IMR-90 (cell line): ENCODE measurements at regions not wholly inside any gene's neighbourhood (a gene's known extent, or its start where the extent isn't known, plus 50 kb on each side); places are given as distances from the start of the nearest gene placed in this dataset.

Source experiments
- ATAC-seq: fragments of 200-7000 bp; cut with Tn5 transposase; 2 replicates; pipeline ENCODE4 v1.9.1; 2020; ENCODE audit warnings: low read depth, mild to moderate bottlenecking, moderate library complexity
- BruUV-seq: library from RNA; stranded (reverse); fragments of 400-500 nt; replicated peaks from 2 replicates; lab custom pipeline; 2021; lab: Mats Ljungman, UMichigan
- CTCF ChIA-PET: fragments of 300-600 bp; formaldehyde crosslinking; extraction: SDS; loops from one replicate; lab custom pipeline; 2021; ENCODE audit warnings: antibody characterized with exemption; lab: Yijun Ruan, JAX
- POLR2A ChIA-PET: fragments of 300-600 bp; sonication (Branson Sonifier 250); formaldehyde crosslinking; loops from one replicate; lab custom pipeline; 2022; ENCODE audit warnings: antibody characterized with exemption; ENCODE audit not compliant: unreplicated experiment; lab: Charles Lee
- DNase-seq: peaks from one replicate; pipeline ENCODE4 v3.0.0; 2013
- H2AFZ ChIP-seq: replicated peaks from 2 replicates; pipeline ENCODE3; 2013; ENCODE audit warnings: low read length, mild to moderate bottlenecking; ENCODE audit not compliant: poor library complexity
- H2AK5ac ChIP-seq: 2 replicates; pipeline ENCODE4 v1.6.1; 2013; ENCODE audit warnings: low read depth, low read length, inconsistent platforms
- H2AK9ac ChIP-seq: replicated peaks from 2 replicates; pipeline ENCODE3; 2013; ENCODE audit warnings: mild to moderate bottlenecking, low read depth, low read length, moderate library complexity; ENCODE audit not compliant: poor library complexity
- H2BK120ac ChIP-seq: 2 replicates; pipeline ENCODE4 v1.6.1; 2013; ENCODE audit warnings: low read depth, low read length, inconsistent platforms
- H2BK15ac ChIP-seq: 3 replicates; pipeline ENCODE4 v1.6.1; 2013; ENCODE audit warnings: low read depth, low read length, inconsistent platforms
- H2BK20ac ChIP-seq: 2 replicates; pipeline ENCODE4 v1.6.1; 2013; ENCODE audit warnings: low read depth, mild to moderate bottlenecking, inconsistent platforms, low read length, moderate library complexity
- H2BK5ac ChIP-seq: 2 replicates; pipeline ENCODE4 v1.6.1; 2013; ENCODE audit warnings: mild to moderate bottlenecking, low read depth, low read length, inconsistent platforms; ENCODE audit not compliant: poor library complexity, severe bottlenecking
- H3K14ac ChIP-seq: replicated peaks from 2 replicates; pipeline ENCODE4 v1.6.1; 2013; ENCODE audit warnings: low read depth, low read length, inconsistent platforms
- H3K18ac ChIP-seq: 2 replicates; pipeline ENCODE4 v1.6.1; 2013; ENCODE audit warnings: low read depth, low read length, control low read depth
- H3K23ac ChIP-seq: 2 replicates; pipeline ENCODE4 v1.6.1; 2013; ENCODE audit warnings: low read depth, low read length, inconsistent platforms
- H3K27ac ChIP-seq: 2 replicates; pipeline ENCODE4 v1.5.1; 2013; ENCODE audit warnings: mild to moderate bottlenecking, control low read depth, low read length; ENCODE audit not compliant: insufficient read depth
- H3K27me3 ChIP-seq: 2 replicates; pipeline ENCODE4 v1.6.1; 2013; ENCODE audit warnings: low read length; ENCODE audit not compliant: control insufficient read depth, insufficient read depth
- H3K36me3 ChIP-seq: 2 replicates; pipeline ENCODE4 v1.6.1; 2013; ENCODE audit warnings: low read length, mixed read lengths; ENCODE audit not compliant: control insufficient read depth, insufficient read depth
- H3K4ac ChIP-seq: 2 replicates; pipeline ENCODE4 v1.6.1; 2013; ENCODE audit warnings: low read depth, low read length, inconsistent platforms
- H3K4me1 ChIP-seq: 2 replicates; pipeline ENCODE4 v1.6.1; 2013; ENCODE audit warnings: low read length, mixed read lengths; ENCODE audit not compliant: control insufficient read depth, insufficient read depth
- H3K4me2 ChIP-seq: 2 replicates; pipeline ENCODE4 v1.6.1; 2013; ENCODE audit warnings: low read depth, mild to moderate bottlenecking, control low read depth, low read length, moderate library complexity
- H3K4me3 ChIP-seq: 2 replicates; pipeline ENCODE4 v1.5.1; 2013; ENCODE audit warnings: low read depth, mild to moderate bottlenecking, control low read depth, low read length, moderate library complexity; ENCODE audit not compliant: insufficient read depth
- H3K56ac ChIP-seq: 2 replicates; pipeline ENCODE4 v1.6.1; 2013; ENCODE audit warnings: low read length, inconsistent platforms; ENCODE audit not compliant: insufficient read depth; ENCODE audit errors: extremely low read depth
- H3K79me1 ChIP-seq, 2 experiments: 2 replicates each; pipeline ENCODE4 v1.6.1; 2013; ENCODE audit warnings: low read length in 2 of 2, inconsistent platforms in 1 of 2, low read depth in 1 of 2
- H3K9ac ChIP-seq: 2 replicates; pipeline ENCODE4 v1.6.1; 2013; ENCODE audit warnings: low read depth, low read length, control low read depth
- H3K9me1 ChIP-seq: 2 replicates; pipeline ENCODE4 v1.6.1; 2013; ENCODE audit warnings: low read length, inconsistent platforms; ENCODE audit not compliant: insufficient read depth
- H3K9me3 ChIP-seq: 2 replicates; pipeline ENCODE4 v1.6.1; 2013; ENCODE audit warnings: low read length; ENCODE audit not compliant: control insufficient read depth, insufficient read depth
- H4K20me1 ChIP-seq: 2 replicates; pipeline ENCODE4 v1.6.1; 2013; ENCODE audit warnings: low read length, inconsistent platforms; ENCODE audit not compliant: insufficient read depth
- H4K5ac ChIP-seq: 2 replicates; pipeline ENCODE4 v1.6.1; 2013; ENCODE audit warnings: mild to moderate bottlenecking, low read depth, low read length, control low read depth
- H4K8ac ChIP-seq, 2 experiments: 2 replicates each; pipeline ENCODE4 v1.6.1; 2013; ENCODE audit warnings: low read depth in 2 of 2, low read length in 2 of 2, control low read depth in 1 of 2, inconsistent platforms in 1 of 2
- H4K91ac ChIP-seq: 2 replicates; pipeline ENCODE4 v1.6.1; 2013; ENCODE audit warnings: low read depth, low read length, inconsistent platforms; ENCODE audit not compliant: insufficient read depth
- BHLHE40 ChIP-seq: fragments of 150-350 bp; IDR thresholded peaks from 2 replicates; pipeline ENCODE4 v1.6.1; 2016; ENCODE audit warnings: mild to moderate bottlenecking, low read depth, low read length
- CEBPB ChIP-seq: IDR thresholded peaks from 2 replicates; pipeline ENCODE4 v1.6.1; 2012; ENCODE audit warnings: low read depth, low read length, improper control_type of control experiment
- CHD1 ChIP-seq: IDR thresholded peaks from 2 replicates; pipeline ENCODE4 v1.6.1; 2012; ENCODE audit warnings: low read depth, low read length, improper control_type of control experiment
- CTCF ChIP-seq: conservative IDR thresholded peaks from 2 replicates; pipeline ENCODE4 v1.5.1; 2012; ENCODE audit warnings: mild to moderate bottlenecking, low read depth, low read length, improper control_type of control experiment
- ELK1 ChIP-seq: fragments of 150-350 bp; IDR thresholded peaks from 2 replicates; pipeline ENCODE4 v1.6.1; 2016; ENCODE audit warnings: low read depth, mild to moderate bottlenecking, low read length, moderate library complexity, borderline replicate concordance
- FOS ChIP-seq: fragments of 150-350 bp; IDR thresholded peaks from 2 replicates; pipeline ENCODE4 v1.6.1; 2016; ENCODE audit warnings: low read depth, low read length
- MAFK ChIP-seq: IDR thresholded peaks from 2 replicates; pipeline ENCODE4 v1.6.1; 2012; ENCODE audit warnings: low read depth, low read length, improper control_type of control experiment
- MXI1 ChIP-seq: IDR thresholded peaks from 2 replicates; pipeline ENCODE4 v1.6.1; 2012; ENCODE audit warnings: low read depth, mild to moderate bottlenecking, low read length, moderate library complexity, borderline replicate concordance
- NFE2L2 ChIP-seq: fragments of 150-350 bp; IDR thresholded peaks from 2 replicates; pipeline ENCODE4 v1.6.1; 2016; ENCODE audit warnings: low read depth, mild to moderate bottlenecking, low read length
- RCOR1 ChIP-seq: IDR thresholded peaks from 2 replicates; pipeline ENCODE4 v1.6.1; 2012; ENCODE audit warnings: mild to moderate bottlenecking, low read length, improper control_type of control experiment; ENCODE audit not compliant: insufficient replicate concordance
- WGBS, 2 experiments: methylation state at CpG; one replicate each; pipeline versions ENCODE4 v1.1.5 to v1.1.7; 2013; ENCODE audit warnings: missing lambda C conversion rate in 2 of 2; ENCODE audit not compliant: insufficient read length in 1 of 2; ENCODE audit errors: extremely low coverage in 2 of 2; 5-methylcytosine and 5-hydroxymethylcytosine counted together
- dilution Hi-C: fragments of 300-500 bp; cut with HindIII; formaldehyde crosslinking; loops from one replicate; pipeline ENCODE4 v1.14.3; 2018; ENCODE audit warnings: low sequenced_read_pairs; ENCODE audit not compliant: unreplicated experiment
- in situ Hi-C: fragments of 300-500 bp; cut with MboI; formaldehyde crosslinking; loops from 3 replicates; pipeline ENCODE4 v1.14.3; 2019; ENCODE audit warnings: low sequenced_read_pairs, inconsistent platforms, mixed read lengths
- intact Hi-C: fragments of 100-400 bp; cut with micrococcal nuclease; formaldehyde crosslinking; loops from 2 replicates; pipeline ENCODE4 v1.10.0; 2022

- no CpG with 5 or more reads among the region's 4 CpGs for WGBS, 2 experiments
- Histone ChIP-seq H3K36me3 (no peaks in the 10 kb centered on the region), H3K9me1 (peaks cover 12% of the 10 kb centered on the region), H2BK5ac (peak overlapping the region; percentile 47), H3K4me2 (peak overlapping the region; percentile 12; the same call in 1 of the 2 replicates), H3K9me3 (no peaks in the 10 kb centered on the region), H2BK15ac (peak overlapping the region; percentile 77; the same call in 1 of the 3 replicates), H3K79me1 (no peaks in the 10 kb centered on the region), H2BK20ac (peak overlapping the region; percentile 79), H2AK5ac (peak overlapping the region; percentile 98; the same call in 1 of the 2 replicates), H4K5ac (peak overlapping the region; percentile 58; the same call in 1 of the 2 replicates), H3K9ac (no peak overlapping the region), H3K4me1 (peaks cover 19% of the 10 kb centered on the region), H4K91ac (peak overlapping the region; percentile 87), H3K23ac (peak overlapping the region; percentile 80; the same call in 1 of the 2 replicates), H4K20me1 (no peaks in the 10 kb centered on the region), H3K27ac (no peak overlapping the region), H3K14ac (peak overlapping the region; percentile 42), H3K18ac (peak overlapping the region; percentile 54; the same call in 1 of the 2 replicates), H2AK9ac (no peak overlapping the region), H2AFZ (no peak overlapping the region), H2BK120ac (peak overlapping the region; percentile 96), H3K4me3 (no peak overlapping the region), H3K27me3 (no peaks in the 10 kb centered on the region), H3K56ac (no peak overlapping the region), H4K8ac (peak overlapping the region in 1 of 2 experiments; percentile 80; a peak in 1 of 4 replicates), H3K4ac (peak overlapping the region; percentile 98)
- no TSS peak for BruUV-seq
- CTCF ChIA-PET, result no interaction called here
- in situ Hi-C loops, result no loop called here
- POLR2A ChIA-PET, result no interaction called here
- dilution Hi-C loops, result no loop called here
- ATAC-seq, result no peak
- TF ChIP-seq RCOR1 (no peak), FOS (no peak), ELK1 (no peak), MAFK (no peak), BHLHE40 (no peak), MXI1 (no peak), CEBPB (no peak), CTCF (no peak), NFE2L2 (no peak), CHD1 (no peak)
- intact Hi-C loops, result no loop called here
- DNase-seq, result no peak
These were observed 230.5 kb downstream of the MIAT start for GRCh38 chr22:26887916-26888315.
